ENCODE measurements at regions not wholly inside any gene's neighbourhood (a gene's known extent, or its start where the extent isn't known, plus 50 kb on each side); places are given as distances from the start of the nearest gene placed in this dataset.

DNA sequence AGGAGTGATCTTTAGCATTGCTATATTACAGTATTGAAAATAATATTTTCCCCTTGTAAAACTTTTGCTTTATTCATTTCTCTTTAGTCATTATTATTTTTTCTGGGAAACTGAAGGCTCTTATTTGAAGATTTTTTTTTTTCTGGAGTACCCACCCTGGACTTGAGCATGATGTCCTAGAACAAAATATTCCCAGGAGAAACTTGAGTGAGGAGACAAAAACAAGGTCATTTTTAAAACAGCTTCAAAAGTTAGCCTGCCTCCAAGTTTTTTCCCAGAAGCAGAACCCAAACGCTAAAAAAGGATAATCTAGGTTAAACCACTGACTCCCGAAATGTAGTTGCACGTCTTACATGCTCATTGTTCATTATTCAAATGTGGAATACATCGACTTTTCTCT is 160.2 kb upstream of the KCTD3 start:
- ChIA-PET SMC1A (ENCODE audit: uncharacterized antibody, unreplicated experiment) (no interaction called here), RAD21 (ENCODE audit: unreplicated experiment) (no interaction called here), CTCF (no interaction called here), POLR2A (no interaction called here)
- Histone ChIP-seq H3K79me2 (ENCODE audit: control insufficient read depth, insufficient read depth, low read length) (no peaks in the 10 kb centered on the region), H3K4me2 (ENCODE audit: control insufficient read depth, insufficient read depth) (no peak overlapping the region), H3K36me3 (ENCODE audit: control insufficient read depth in 2 of 2, insufficient read depth in 2 of 2, low read length in 1 of 2) (no peaks in the 10 kb centered on the region), H3K4me1 (ENCODE audit: control insufficient read depth, insufficient read depth, low read length) (no peaks in the 10 kb centered on the region), H3K9me3 (replicated peaks; ENCODE audit: control insufficient read depth, insufficient read depth, low read length) (no peaks in the 10 kb centered on the region), H3K4me3 (no peak overlapping the region), H4K20me1 (ENCODE audit: control insufficient read depth, insufficient read depth) (no peaks in the 10 kb centered on the region), H3K27ac (ENCODE audit: control insufficient read depth, insufficient read depth) (no peak overlapping the region), H2AFZ (ENCODE audit: control insufficient read depth, low read depth, low read length) (no peak overlapping the region), H3K9ac (ENCODE audit: control insufficient read depth, insufficient read depth, low read length) (no peak overlapping the region), H3K27me3 (replicated peaks in 1 of 2; ENCODE audit: control insufficient read depth in 2 of 2, insufficient read depth in 2 of 2, low read length in 1 of 2) (no peaks in the 10 kb centered on the region)
- 19% methylated on average over 4 of the region's 4 CpGs for WGBS (ENCODE audit: insufficient coverage, insufficient replicate concordance, low lambda C conversion rate, missing lambda C conversion rate)
- intact Hi-C loops (cut with micrococcal nuclease; ENCODE audit: unreplicated experiment) (no loop called here), in situ Hi-C loops (cut with MboI) (no loop called here)
- FAIRE-seq = no peak
- no peak for DNase-seq (ENCODE audit: low read depth, low spot score)
- BruUV-seq (replicated peaks) = no TSS peak
- no peak for ATAC-seq
- TF ChIP-seq, protein P1, sequence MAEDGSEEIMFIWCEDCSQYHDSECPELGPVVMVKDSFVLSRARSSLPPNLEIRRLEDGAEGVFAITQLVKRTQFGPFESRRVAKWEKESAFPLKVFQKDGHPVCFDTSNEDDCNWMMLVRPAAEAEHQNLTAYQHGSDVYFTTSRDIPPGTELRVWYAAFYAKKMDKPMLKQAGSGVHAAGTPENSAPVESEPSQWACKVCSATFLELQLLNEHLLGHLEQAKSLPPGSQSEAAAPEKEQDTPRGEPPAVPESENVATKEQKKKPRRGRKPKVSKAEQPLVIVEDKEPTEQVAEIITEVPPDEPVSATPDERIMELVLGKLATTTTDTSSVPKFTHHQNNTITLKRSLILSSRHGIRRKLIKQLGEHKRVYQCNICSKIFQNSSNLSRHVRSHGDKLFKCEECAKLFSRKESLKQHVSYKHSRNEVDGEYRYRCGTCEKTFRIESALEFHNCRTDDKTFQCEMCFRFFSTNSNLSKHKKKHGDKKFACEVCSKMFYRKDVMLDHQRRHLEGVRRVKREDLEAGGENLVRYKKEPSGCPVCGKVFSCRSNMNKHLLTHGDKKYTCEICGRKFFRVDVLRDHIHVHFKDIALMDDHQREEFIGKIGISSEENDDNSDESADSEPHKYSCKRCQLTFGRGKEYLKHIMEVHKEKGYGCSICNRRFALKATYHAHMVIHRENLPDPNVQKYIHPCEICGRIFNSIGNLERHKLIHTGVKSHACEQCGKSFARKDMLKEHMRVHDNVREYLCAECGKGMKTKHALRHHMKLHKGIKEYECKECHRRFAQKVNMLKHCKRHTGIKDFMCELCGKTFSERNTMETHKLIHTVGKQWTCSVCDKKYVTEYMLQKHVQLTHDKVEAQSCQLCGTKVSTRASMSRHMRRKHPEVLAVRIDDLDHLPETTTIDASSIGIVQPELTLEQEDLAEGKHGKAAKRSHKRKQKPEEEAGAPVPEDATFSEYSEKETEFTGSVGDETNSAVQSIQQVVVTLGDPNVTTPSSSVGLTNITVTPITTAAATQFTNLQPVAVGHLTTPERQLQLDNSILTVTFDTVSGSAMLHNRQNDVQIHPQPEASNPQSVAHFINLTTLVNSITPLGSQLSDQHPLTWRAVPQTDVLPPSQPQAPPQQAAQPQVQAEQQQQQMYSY (CRISPR knock-in tag; IDR thresholded peaks at IDR 0.05) = no peak
- TF ChIP-seq ZNF274 (IDR thresholded peaks at IDR 0.05; ENCODE audit: insufficient read depth, insufficient read length) = no peak
- TF ChIP-seq, protein P2, sequence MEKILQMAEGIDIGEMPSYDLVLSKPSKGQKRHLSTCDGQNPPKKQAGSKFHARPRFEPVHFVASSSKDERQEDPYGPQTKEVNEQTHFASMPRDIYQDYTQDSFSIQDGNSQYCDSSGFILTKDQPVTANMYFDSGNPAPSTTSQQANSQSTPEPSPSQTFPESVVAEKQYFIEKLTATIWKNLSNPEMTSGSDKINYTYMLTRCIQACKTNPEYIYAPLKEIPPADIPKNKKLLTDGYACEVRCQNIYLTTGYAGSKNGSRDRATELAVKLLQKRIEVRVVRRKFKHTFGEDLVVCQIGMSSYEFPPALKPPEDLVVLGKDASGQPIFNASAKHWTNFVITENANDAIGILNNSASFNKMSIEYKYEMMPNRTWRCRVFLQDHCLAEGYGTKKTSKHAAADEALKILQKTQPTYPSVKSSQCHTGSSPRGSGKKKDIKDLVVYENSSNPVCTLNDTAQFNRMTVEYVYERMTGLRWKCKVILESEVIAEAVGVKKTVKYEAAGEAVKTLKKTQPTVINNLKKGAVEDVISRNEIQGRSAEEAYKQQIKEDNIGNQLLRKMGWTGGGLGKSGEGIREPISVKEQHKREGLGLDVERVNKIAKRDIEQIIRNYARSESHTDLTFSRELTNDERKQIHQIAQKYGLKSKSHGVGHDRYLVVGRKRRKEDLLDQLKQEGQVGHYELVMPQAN (conservative IDR thresholded peaks at IDR 0.05) = no peak
- TF ChIP-seq SREBF1 (IDR thresholded peaks at IDR 0.05; ENCODE audit: low read length) = no peak
- TF ChIP-seq CREB1 (IDR thresholded peaks at IDR 0.05; ENCODE audit: low read depth) = no peak
- TF ChIP-seq ATF7 (IDR thresholded peaks at IDR 0.05; ENCODE audit: low read depth) = no peak
- no peak for TF ChIP-seq DPF2 (IDR thresholded peaks at IDR 0.05)
- TF ChIP-seq, protein P3, sequence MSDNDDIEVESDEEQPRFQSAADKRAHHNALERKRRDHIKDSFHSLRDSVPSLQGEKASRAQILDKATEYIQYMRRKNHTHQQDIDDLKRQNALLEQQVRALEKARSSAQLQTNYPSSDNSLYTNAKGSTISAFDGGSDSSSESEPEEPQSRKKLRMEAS (IDR thresholded peaks at IDR 0.05; ENCODE audit: low read depth, low read length) = no peak
- TF ChIP-seq ZNF622 (IDR thresholded peaks at IDR 0.05) = no peak
- no peak for TF ChIP-seq GATAD2B (conservative IDR thresholded peaks at IDR 0.05; ENCODE audit: low read depth)
- no peak for TF ChIP-seq NR2F1 (conservative IDR thresholded peaks at IDR 0.05)
- no peak for TF ChIP-seq NFXL1 (IDR thresholded peaks at IDR 0.05; ENCODE audit: borderline replicate concordance)
- TF ChIP-seq, protein P4, sequence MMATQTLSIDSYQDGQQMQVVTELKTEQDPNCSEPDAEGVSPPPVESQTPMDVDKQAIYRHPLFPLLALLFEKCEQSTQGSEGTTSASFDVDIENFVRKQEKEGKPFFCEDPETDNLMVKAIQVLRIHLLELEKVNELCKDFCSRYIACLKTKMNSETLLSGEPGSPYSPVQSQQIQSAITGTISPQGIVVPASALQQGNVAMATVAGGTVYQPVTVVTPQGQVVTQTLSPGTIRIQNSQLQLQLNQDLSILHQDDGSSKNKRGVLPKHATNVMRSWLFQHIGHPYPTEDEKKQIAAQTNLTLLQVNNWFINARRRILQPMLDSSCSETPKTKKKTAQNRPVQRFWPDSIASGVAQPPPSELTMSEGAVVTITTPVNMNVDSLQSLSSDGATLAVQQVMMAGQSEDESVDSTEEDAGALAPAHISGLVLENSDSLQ (IDR thresholded peaks at IDR 0.05) = no peak
- no peak for TF ChIP-seq FOS (IDR thresholded peaks at IDR 0.05; ENCODE audit: borderline replicate concordance, extremely low read depth, insufficient read length)
- TF ChIP-seq, protein P5, sequence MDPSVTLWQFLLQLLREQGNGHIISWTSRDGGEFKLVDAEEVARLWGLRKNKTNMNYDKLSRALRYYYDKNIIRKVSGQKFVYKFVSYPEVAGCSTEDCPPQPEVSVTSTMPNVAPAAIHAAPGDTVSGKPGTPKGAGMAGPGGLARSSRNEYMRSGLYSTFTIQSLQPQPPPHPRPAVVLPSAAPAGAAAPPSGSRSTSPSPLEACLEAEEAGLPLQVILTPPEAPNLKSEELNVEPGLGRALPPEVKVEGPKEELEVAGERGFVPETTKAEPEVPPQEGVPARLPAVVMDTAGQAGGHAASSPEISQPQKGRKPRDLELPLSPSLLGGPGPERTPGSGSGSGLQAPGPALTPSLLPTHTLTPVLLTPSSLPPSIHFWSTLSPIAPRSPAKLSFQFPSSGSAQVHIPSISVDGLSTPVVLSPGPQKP (IDR thresholded peaks at IDR 0.05; ENCODE audit: low read depth, low read length) = no peak
- no peak for TF ChIP-seq EP300 (IDR thresholded peaks at IDR 0.05; ENCODE audit: borderline replicate concordance in 1 of 2, control insufficient read depth in 1 of 2, low read depth in 2 of 2, low read length in 2 of 2)
- TF ChIP-seq MYB (IDR thresholded peaks at IDR 0.05; ENCODE audit: borderline replicate concordance, low read depth, low read length) = no peak
